OCI-LY1 (cell line): ENCODE measurements at regions not wholly inside any gene's neighbourhood (a gene's known extent, or its start where the extent isn't known, plus 50 kb on each side); places are given as distances from the start of the nearest gene placed in this dataset.

Source experiments
- EZH2 ChIP-seq: fragments of 200-600 bp; sonication (generic), shearing (Covaris generic); IDR thresholded peaks from 2 replicates; pipeline ENCODE4 v1.8.0; 2017; ENCODE audit warnings: borderline replicate concordance, mixed run types, mild to moderate bottlenecking, antibody characterized with exemption, low read length, moderate library complexity, mixed read lengths
- TF ChIP-seq, protein P1 (sequence below): fragments of 200-600 bp; sonication (generic), shearing (Covaris generic); IDR thresholded peaks from 2 replicates; pipeline ENCODE4 v1.5.1; 2017; ENCODE audit warnings: mild to moderate bottlenecking, antibody characterized with exemption, low read length, moderate library complexity, mixed read lengths

GRCh38 chr2:167489325-167489724 is 601.0 kb downstream of the XIRP2 start:
- TF ChIP-seq, protein P1, sequence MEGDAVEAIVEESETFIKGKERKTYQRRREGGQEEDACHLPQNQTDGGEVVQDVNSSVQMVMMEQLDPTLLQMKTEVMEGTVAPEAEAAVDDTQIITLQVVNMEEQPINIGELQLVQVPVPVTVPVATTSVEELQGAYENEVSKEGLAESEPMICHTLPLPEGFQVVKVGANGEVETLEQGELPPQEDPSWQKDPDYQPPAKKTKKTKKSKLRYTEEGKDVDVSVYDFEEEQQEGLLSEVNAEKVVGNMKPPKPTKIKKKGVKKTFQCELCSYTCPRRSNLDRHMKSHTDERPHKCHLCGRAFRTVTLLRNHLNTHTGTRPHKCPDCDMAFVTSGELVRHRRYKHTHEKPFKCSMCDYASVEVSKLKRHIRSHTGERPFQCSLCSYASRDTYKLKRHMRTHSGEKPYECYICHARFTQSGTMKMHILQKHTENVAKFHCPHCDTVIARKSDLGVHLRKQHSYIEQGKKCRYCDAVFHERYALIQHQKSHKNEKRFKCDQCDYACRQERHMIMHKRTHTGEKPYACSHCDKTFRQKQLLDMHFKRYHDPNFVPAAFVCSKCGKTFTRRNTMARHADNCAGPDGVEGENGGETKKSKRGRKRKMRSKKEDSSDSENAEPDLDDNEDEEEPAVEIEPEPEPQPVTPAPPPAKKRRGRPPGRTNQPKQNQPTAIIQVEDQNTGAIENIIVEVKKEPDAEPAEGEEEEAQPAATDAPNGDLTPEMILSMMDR = no peak
- TF ChIP-seq EZH2 = no peak
